ENCODE measurements at regions not wholly inside any gene's neighbourhood (a gene's known extent, or its start where the extent isn't known, plus 50 kb on each side); places are given as distances from the start of the nearest gene placed in this dataset.

GRCh38 chr15:26048669-26049068 lies 185.5 kb upstream of the ATP10A start:
- TF ChIP-seq CTCF (IDR thresholded peaks at IDR 0.05; ENCODE audit: unreplicated experiment), result no peak
- Mint-ChIP-seq H3K9me3 (ENCODE audit: unreplicated experiment) (no peaks in the 10 kb centered on the region), H3K27ac (ENCODE audit: unreplicated experiment) (no peak overlapping the region), H3K36me3 (ENCODE audit: low read depth, unreplicated experiment) (no peaks in the 10 kb centered on the region), H3K4me3 (ENCODE audit: unreplicated experiment) (no peak overlapping the region), H3K27me3 (ENCODE audit: unreplicated experiment) (peaks cover 3% of the 10 kb centered on the region), H3K4me1 (ENCODE audit: unreplicated experiment) (no peaks in the 10 kb centered on the region)
- no peak for DNase-seq (ENCODE audit: low spot score)

- no peak overlapping the region for H3K27ac Mint-ChIP-seq (ENCODE audit: unreplicated experiment)
- H3K27me3 Mint-ChIP-seq (ENCODE audit: unreplicated experiment), result peaks cover 6% of the 10 kb centered on the region
- H3K9me3 Mint-ChIP-seq (ENCODE audit: unreplicated experiment), result no peaks in the 10 kb centered on the region
- DNase-seq (ENCODE audit: low spot score), result no peak
- TF ChIP-seq CTCF (IDR thresholded peaks at IDR 0.05; ENCODE audit: unreplicated experiment), result no peak
- no peaks in the 10 kb centered on the region for H3K4me1 Mint-ChIP-seq (ENCODE audit: unreplicated experiment)
- H3K4me3 Mint-ChIP-seq (ENCODE audit: unreplicated experiment), result no peak overlapping the region
- no peaks in the 10 kb centered on the region for H3K36me3 Mint-ChIP-seq (ENCODE audit: low read depth, unreplicated experiment)
Observed at GRCh38 chr15:26045516-26045915, 182.4 kb upstream of the ATP10A start.

- Mint-ChIP-seq H3K27me3 (ENCODE audit: unreplicated experiment) (peaks cover 6% of the 10 kb centered on the region), H3K27ac (ENCODE audit: unreplicated experiment) (no peak overlapping the region), H3K4me3 (ENCODE audit: unreplicated experiment) (no peak overlapping the region), H3K4me1 (ENCODE audit: unreplicated experiment) (peaks cover 5% of the 10 kb centered on the region), H3K9me3 (ENCODE audit: unreplicated experiment) (no peaks in the 10 kb centered on the region), H3K36me3 (ENCODE audit: low read depth, unreplicated experiment) (no peaks in the 10 kb centered on the region)
- no peak for TF ChIP-seq CTCF (IDR thresholded peaks at IDR 0.05; ENCODE audit: unreplicated experiment)
- DNase-seq (ENCODE audit: low spot score), result no peak
Observed at GRCh38 chr15:26043018-26043417, 179.9 kb upstream of the ATP10A start.

GRCh38 chr15:26038693-26039092 lies 175.6 kb upstream of the ATP10A start:
- H3K4me3 Mint-ChIP-seq (ENCODE audit: unreplicated experiment), result no peak overlapping the region
- no peak for TF ChIP-seq CTCF (IDR thresholded peaks at IDR 0.05; ENCODE audit: unreplicated experiment)
- H3K27ac Mint-ChIP-seq (ENCODE audit: unreplicated experiment), result no peak overlapping the region
- no peaks in the 10 kb centered on the region for H3K36me3 Mint-ChIP-seq (ENCODE audit: low read depth, unreplicated experiment)
- peak; percentile 34 for DNase-seq (ENCODE audit: low spot score)
- H3K4me1 Mint-ChIP-seq (ENCODE audit: unreplicated experiment), result peaks cover 5% of the 10 kb centered on the region
- peaks cover 3% of the 10 kb centered on the region for H3K27me3 Mint-ChIP-seq (ENCODE audit: unreplicated experiment)
- no peaks in the 10 kb centered on the region for H3K9me3 Mint-ChIP-seq (ENCODE audit: unreplicated experiment)

DNA sequence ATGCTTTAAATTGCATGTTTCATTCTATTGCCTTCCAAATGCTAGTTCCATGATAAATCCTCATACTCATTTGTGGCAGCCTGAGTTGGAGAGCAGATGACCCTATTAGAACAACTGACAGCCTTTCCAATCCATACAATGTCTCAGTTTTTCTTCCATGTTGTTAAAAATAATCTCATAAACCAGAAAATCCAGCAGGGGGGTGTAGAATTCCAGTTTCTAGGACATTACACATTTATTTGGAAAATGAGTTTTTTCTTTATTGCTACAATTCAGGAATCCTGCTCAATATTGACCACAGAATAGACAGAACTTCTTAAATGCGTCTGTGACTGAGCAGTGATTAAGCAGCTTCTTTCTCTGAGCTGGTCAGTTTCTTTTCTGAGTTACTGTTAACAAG lies 174.2 kb upstream of the ATP10A start:
- Mint-ChIP-seq H3K27ac (ENCODE audit: unreplicated experiment) (no peak overlapping the region), H3K9me3 (ENCODE audit: unreplicated experiment) (no peaks in the 10 kb centered on the region), H3K4me3 (ENCODE audit: unreplicated experiment) (no peak overlapping the region)

More for the DNA sequence above, 174.2 kb upstream of the ATP10A start:
- TF ChIP-seq CTCF (IDR thresholded peaks at IDR 0.05; ENCODE audit: unreplicated experiment), result no peak
- H3K27me3 Mint-ChIP-seq (ENCODE audit: unreplicated experiment), result peaks cover 3% of the 10 kb centered on the region
- no peaks in the 10 kb centered on the region for H3K36me3 Mint-ChIP-seq (ENCODE audit: low read depth, unreplicated experiment)
- no peak for DNase-seq (ENCODE audit: low spot score)
- peaks cover 5% of the 10 kb centered on the region for H3K4me1 Mint-ChIP-seq (ENCODE audit: unreplicated experiment)
